GM21360 (cell line): ENCODE measurements at regions not wholly inside any gene's neighbourhood (a gene's known extent, or its start where the extent isn't known, plus 50 kb on each side); places are given as distances from the start of the nearest gene placed in this dataset.
"Not testable (repeated sequence)": the region's sequence is repeated elsewhere in the genome, so short reads cannot be mapped to it uniquely, and the experiment has no call there.

ENCODE experiments used
- ATAC-seq: cut with Tn5 transposase; IDR thresholded peaks from one replicate; pipeline ENCODE4 v1.9.1; 2021; ENCODE audit warnings: mild to moderate bottlenecking, moderate library complexity; ENCODE audit not compliant: unreplicated experiment

GRCh38 chr7:13067036-13067435 is 379.6 kb downstream of the ARL4A start:
- no peak for ATAC-seq

DNA sequence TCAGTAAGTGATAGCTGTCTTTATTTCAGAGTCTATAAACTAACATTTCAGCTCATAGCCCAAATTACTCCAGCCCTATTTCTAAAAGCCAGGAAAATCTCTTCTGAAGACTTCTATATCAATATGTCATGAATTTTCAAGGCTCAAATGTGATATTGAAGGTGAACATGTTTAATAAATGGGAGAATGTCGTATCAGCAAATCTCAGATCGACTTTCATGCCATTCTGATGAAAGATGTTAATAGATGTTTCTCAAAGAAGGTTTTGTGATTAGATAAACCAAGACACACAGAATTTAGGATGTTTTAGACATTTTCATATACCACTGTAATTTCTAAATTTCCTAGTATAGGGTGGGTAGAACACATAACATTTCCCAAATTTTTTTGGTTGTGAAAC is 380.6 kb downstream of the ARL4A start:
- ATAC-seq, result no peak

DNA sequence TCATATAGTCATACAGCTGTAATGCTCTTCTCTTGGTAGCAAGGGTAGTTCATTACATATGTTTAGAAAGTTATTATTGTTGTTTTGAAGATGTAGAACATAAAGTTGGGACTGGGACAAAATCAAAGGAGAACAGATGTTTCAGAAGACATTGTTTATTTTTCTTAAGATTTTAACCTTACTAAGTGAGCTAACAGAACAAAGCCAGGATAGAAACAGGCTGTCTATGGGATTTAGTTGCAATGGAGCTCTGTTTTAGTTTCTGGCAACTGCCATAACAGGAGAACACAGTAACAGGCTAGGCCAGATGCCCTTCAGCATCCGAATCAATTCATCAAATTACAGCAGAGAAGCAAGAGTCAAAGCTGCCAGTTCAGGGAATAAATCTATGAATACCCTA is 382.4 kb downstream of the ARL4A start:
- ATAC-seq, result no peak

- ATAC-seq, result no peak
These were observed 384.6 kb downstream of the ARL4A start for GRCh38 chr7:13072014-13072413.

DNA sequence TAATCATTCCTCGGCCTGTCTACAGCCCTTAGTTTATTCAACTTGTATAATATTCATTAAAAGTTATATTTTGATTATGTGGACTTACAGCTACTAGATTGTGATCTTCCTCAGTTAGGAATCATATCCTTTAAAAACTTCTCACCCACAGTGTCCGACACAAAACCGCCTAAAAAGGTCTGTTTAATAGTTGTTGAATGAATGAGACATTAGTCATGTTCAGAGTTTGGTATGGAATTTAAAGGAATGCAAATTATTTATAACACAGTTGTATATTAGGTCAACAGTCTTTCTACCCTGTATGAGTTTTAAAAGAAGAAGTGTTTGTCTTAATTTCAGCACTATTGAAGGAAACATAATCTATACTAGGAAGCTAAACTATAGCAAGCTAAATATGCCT is 390.0 kb downstream of the ARL4A start:
- no peak for ATAC-seq

DNA sequence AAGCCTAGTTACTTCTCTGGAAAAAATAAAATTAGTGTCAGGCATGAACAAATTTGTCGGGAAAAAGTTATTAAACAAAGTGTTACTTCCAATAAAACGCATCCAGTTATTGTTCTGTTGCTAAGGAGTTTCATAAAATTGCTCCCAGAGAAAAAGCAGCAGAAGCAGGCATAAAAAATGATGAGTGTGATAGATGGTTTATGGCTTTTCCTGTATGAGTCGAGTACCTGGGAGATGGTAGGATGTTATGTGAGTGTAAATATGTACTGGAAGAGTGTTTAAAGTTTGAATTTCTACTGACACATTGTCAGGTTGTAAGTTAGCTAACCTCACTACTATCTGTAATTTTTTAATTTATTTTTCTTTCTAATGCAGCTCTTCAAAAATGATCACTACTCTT is 390.7 kb downstream of the ARL4A start:
- ATAC-seq, result no peak

- ATAC-seq, result no peak
These were observed 403.5 kb downstream of the ARL4A start for GRCh38 chr7:13090959-13091358.

DNA sequence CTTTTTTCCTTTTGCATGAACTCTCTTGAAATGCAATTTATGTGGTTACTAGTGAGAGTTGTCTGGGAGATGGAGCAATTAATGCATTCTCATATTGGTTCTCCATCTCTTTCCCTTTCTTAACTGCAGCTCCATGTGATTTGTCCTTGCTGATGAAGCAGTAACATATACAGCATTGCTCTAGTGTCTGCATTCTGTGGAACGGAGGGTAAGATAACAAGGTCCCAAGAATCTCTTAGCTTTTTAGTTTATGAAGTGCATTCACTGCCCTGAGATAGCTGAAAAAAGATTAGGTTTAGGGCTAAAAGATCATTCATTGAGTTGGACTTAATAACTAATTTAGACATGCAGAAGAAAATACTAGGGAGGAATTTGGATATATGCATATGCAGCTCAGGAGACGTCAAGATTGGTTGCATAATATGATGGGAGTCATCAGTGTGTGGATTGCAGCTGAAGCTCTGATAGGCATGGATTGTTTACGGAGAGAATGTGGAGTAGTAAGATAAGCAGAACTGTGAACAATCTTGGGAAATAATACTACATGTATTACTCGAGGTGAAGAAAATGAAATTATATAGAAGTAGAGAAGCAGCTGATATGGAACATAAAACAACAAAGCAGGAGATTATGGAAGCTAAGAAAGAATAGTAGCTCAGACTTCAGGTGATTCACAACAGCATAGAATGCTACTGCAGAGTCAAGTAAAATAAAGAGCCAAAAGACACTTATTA is 404.7 kb downstream of the ARL4A start:
- no peak for ATAC-seq

GRCh38 chr7:13092708-13093005 is 405.2 kb downstream of the ARL4A start:
- ATAC-seq, result no peak

GRCh38 chr7:13093160-13093559 is 405.7 kb downstream of the ARL4A start:
- ATAC-seq, result no peak

- no peak for ATAC-seq
These were observed 410.1 kb downstream of the ARL4A start for GRCh38 chr7:13097499-13097898.

- no peak for ATAC-seq
These were observed 410.7 kb downstream of the ARL4A start for GRCh38 chr7:13098161-13098560.

GRCh38 chr7:13099154-13099795 is 411.8 kb downstream of the ARL4A start:
- ATAC-seq, result no peak

DNA sequence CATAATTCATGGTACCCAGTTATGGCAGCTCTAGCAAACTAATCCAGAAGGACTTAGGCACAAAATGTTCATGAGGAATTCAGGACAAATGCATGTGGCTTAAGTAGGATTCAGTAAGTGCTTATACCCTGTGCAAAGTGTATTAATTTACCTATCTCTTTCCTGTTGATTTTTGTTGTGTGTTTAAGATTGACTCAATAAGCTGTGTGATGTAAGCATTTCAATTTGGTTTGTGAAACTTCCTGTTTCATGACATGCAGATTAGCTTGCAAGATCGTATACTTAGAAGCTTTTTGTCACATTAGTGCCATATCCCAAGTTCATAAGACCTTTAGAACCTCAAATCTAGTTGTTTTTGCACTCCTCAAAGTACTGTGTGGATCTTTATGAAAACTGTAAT is 416.7 kb downstream of the ARL4A start:
- ATAC-seq, result no peak

DNA sequence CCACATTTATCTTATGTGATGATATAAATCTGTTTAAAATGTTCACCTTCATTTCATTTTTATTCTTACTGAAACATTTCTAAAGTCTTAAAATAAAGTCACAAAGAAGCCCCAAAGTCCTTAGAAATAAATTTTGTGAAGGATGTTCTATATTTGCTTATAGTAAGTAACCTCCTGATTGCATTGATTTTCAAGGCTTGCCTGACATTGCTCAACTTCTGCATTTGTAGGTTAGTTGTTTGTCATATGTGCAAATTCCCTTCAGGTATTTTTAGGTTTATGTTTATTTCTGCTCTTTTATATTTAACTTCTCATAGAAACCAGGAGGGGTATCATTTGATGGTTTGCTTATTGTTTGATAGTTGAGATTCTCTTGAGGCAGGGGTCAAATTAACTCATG is 417.8 kb downstream of the ARL4A start:
- no peak for ATAC-seq

- ATAC-seq, result no peak
These were observed 419.1 kb downstream of the ARL4A start for GRCh38 chr7:13106513-13106912.

- ATAC-seq, result no peak
These were observed 419.9 kb downstream of the ARL4A start for GRCh38 chr7:13107291-13107690.

GRCh38 chr7:13108061-13108460 is 420.6 kb downstream of the ARL4A start:
- ATAC-seq, result no peak

- ATAC-seq, result no peak
These were observed 421.8 kb downstream of the ARL4A start for GRCh38 chr7:13109201-13109600.

DNA sequence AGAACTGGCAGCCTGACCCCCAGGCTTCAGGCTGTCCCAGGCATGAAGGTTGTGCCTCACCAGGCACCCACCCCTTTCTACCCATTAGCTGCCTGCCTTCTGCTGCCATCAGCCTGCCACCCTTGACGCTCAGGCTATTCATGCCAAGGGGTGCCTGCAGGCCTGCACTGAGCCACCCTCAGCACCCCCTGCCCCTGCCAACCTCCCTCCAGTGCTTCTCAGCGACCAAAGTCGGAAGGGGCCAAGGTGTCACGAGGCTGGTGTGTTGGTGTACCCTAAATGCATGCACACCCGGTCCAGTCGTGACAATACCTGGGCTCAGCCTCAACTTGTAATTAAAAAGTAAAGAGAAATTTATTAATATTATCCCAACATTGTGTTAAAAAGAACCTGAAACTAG is 422.7 kb downstream of the ARL4A start:
- ATAC-seq, result no peak

- ATAC-seq, result no peak
These were observed 423.8 kb downstream of the ARL4A start for GRCh38 chr7:13111230-13111629.

DNA sequence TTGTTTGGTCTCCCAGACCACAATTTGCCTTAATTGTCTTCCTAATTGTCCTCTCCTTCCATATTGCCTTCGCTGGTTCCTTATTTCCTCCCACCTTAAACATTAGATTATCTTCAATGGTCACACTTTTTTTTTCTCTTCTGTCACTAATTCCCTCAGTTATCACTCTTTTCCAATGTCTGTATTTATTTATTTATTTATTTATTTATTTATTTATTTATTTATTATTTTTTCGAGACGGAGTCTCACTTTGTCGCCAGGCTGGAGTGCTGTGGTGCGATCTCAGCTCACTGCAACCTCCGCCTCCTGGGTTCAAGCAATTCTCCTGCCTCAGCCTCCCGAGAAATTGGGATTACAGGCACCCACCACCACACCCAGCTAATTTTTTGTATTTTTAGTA is 426.8 kb downstream of the ARL4A start:
- not testable (repeated sequence) for ATAC-seq
